IMR-90 (cell line): ENCODE measurements at regions not wholly inside any gene's neighbourhood (a gene's known extent, or its start where the extent isn't known, plus 50 kb on each side); places are given as distances from the start of the nearest gene placed in this dataset.

Experiments used
- ATAC-seq: fragments of 200-7000 bp; cut with Tn5 transposase; 2 replicates; pipeline ENCODE4 v1.9.1; 2020; ENCODE audit warnings: low read depth, mild to moderate bottlenecking, moderate library complexity
- BruUV-seq: library from RNA; stranded (reverse); fragments of 400-500 nt; replicated peaks from 2 replicates; lab custom pipeline; 2021; lab: Mats Ljungman, UMichigan
- CTCF ChIA-PET: fragments of 300-600 bp; formaldehyde crosslinking; extraction: SDS; loops from one replicate; lab custom pipeline; 2021; ENCODE audit warnings: antibody characterized with exemption; lab: Yijun Ruan, JAX
- POLR2A ChIA-PET: fragments of 300-600 bp; sonication (Branson Sonifier 250); formaldehyde crosslinking; loops from one replicate; lab custom pipeline; 2022; ENCODE audit warnings: antibody characterized with exemption; ENCODE audit not compliant: unreplicated experiment; lab: Charles Lee
- DNase-seq: peaks from one replicate; pipeline ENCODE4 v3.0.0; 2013
- H2AFZ ChIP-seq: replicated peaks from 2 replicates; pipeline ENCODE3; 2013; ENCODE audit warnings: low read length, mild to moderate bottlenecking; ENCODE audit not compliant: poor library complexity
- H2AK5ac ChIP-seq: 2 replicates; pipeline ENCODE4 v1.6.1; 2013; ENCODE audit warnings: low read depth, low read length, inconsistent platforms
- H2AK9ac ChIP-seq: replicated peaks from 2 replicates; pipeline ENCODE3; 2013; ENCODE audit warnings: mild to moderate bottlenecking, low read depth, low read length, moderate library complexity; ENCODE audit not compliant: poor library complexity
- H2BK120ac ChIP-seq: 2 replicates; pipeline ENCODE4 v1.6.1; 2013; ENCODE audit warnings: low read depth, low read length, inconsistent platforms
- H2BK15ac ChIP-seq: 3 replicates; pipeline ENCODE4 v1.6.1; 2013; ENCODE audit warnings: low read depth, low read length, inconsistent platforms
- H2BK20ac ChIP-seq: 2 replicates; pipeline ENCODE4 v1.6.1; 2013; ENCODE audit warnings: low read depth, mild to moderate bottlenecking, inconsistent platforms, low read length, moderate library complexity
- H2BK5ac ChIP-seq: 2 replicates; pipeline ENCODE4 v1.6.1; 2013; ENCODE audit warnings: mild to moderate bottlenecking, low read depth, low read length, inconsistent platforms; ENCODE audit not compliant: poor library complexity, severe bottlenecking
- H3K14ac ChIP-seq: replicated peaks from 2 replicates; pipeline ENCODE4 v1.6.1; 2013; ENCODE audit warnings: low read depth, low read length, inconsistent platforms
- H3K18ac ChIP-seq: 2 replicates; pipeline ENCODE4 v1.6.1; 2013; ENCODE audit warnings: low read depth, low read length, control low read depth
- H3K23ac ChIP-seq: 2 replicates; pipeline ENCODE4 v1.6.1; 2013; ENCODE audit warnings: low read depth, low read length, inconsistent platforms
- H3K27ac ChIP-seq: 2 replicates; pipeline ENCODE4 v1.5.1; 2013; ENCODE audit warnings: mild to moderate bottlenecking, control low read depth, low read length; ENCODE audit not compliant: insufficient read depth
- H3K27me3 ChIP-seq: 2 replicates; pipeline ENCODE4 v1.6.1; 2013; ENCODE audit warnings: low read length; ENCODE audit not compliant: control insufficient read depth, insufficient read depth
- H3K36me3 ChIP-seq: 2 replicates; pipeline ENCODE4 v1.6.1; 2013; ENCODE audit warnings: low read length, mixed read lengths; ENCODE audit not compliant: control insufficient read depth, insufficient read depth
- H3K4ac ChIP-seq: 2 replicates; pipeline ENCODE4 v1.6.1; 2013; ENCODE audit warnings: low read depth, low read length, inconsistent platforms
- H3K4me1 ChIP-seq: 2 replicates; pipeline ENCODE4 v1.6.1; 2013; ENCODE audit warnings: low read length, mixed read lengths; ENCODE audit not compliant: control insufficient read depth, insufficient read depth
- H3K4me2 ChIP-seq: 2 replicates; pipeline ENCODE4 v1.6.1; 2013; ENCODE audit warnings: low read depth, mild to moderate bottlenecking, control low read depth, low read length, moderate library complexity
- H3K4me3 ChIP-seq: 2 replicates; pipeline ENCODE4 v1.5.1; 2013; ENCODE audit warnings: low read depth, mild to moderate bottlenecking, control low read depth, low read length, moderate library complexity; ENCODE audit not compliant: insufficient read depth
- H3K56ac ChIP-seq: 2 replicates; pipeline ENCODE4 v1.6.1; 2013; ENCODE audit warnings: low read length, inconsistent platforms; ENCODE audit not compliant: insufficient read depth; ENCODE audit errors: extremely low read depth
- H3K79me1 ChIP-seq, 2 experiments: 2 replicates each; pipeline ENCODE4 v1.6.1; 2013; ENCODE audit warnings: low read length in 2 of 2, inconsistent platforms in 1 of 2, low read depth in 1 of 2
- H3K9ac ChIP-seq: 2 replicates; pipeline ENCODE4 v1.6.1; 2013; ENCODE audit warnings: low read depth, low read length, control low read depth
- H3K9me1 ChIP-seq: 2 replicates; pipeline ENCODE4 v1.6.1; 2013; ENCODE audit warnings: low read length, inconsistent platforms; ENCODE audit not compliant: insufficient read depth
- H3K9me3 ChIP-seq: 2 replicates; pipeline ENCODE4 v1.6.1; 2013; ENCODE audit warnings: low read length; ENCODE audit not compliant: control insufficient read depth, insufficient read depth
- H4K20me1 ChIP-seq: 2 replicates; pipeline ENCODE4 v1.6.1; 2013; ENCODE audit warnings: low read length, inconsistent platforms; ENCODE audit not compliant: insufficient read depth
- H4K5ac ChIP-seq: 2 replicates; pipeline ENCODE4 v1.6.1; 2013; ENCODE audit warnings: mild to moderate bottlenecking, low read depth, low read length, control low read depth
- H4K8ac ChIP-seq, 2 experiments: 2 replicates each; pipeline ENCODE4 v1.6.1; 2013; ENCODE audit warnings: low read depth in 2 of 2, low read length in 2 of 2, control low read depth in 1 of 2, inconsistent platforms in 1 of 2
- H4K91ac ChIP-seq: 2 replicates; pipeline ENCODE4 v1.6.1; 2013; ENCODE audit warnings: low read depth, low read length, inconsistent platforms; ENCODE audit not compliant: insufficient read depth
- CEBPB ChIP-seq: IDR thresholded peaks from 2 replicates; pipeline ENCODE4 v1.6.1; 2012; ENCODE audit warnings: low read depth, low read length, improper control_type of control experiment
- CHD1 ChIP-seq: IDR thresholded peaks from 2 replicates; pipeline ENCODE4 v1.6.1; 2012; ENCODE audit warnings: low read depth, low read length, improper control_type of control experiment
- FOS ChIP-seq: fragments of 150-350 bp; IDR thresholded peaks from 2 replicates; pipeline ENCODE4 v1.6.1; 2016; ENCODE audit warnings: low read depth, low read length
- MAFK ChIP-seq: IDR thresholded peaks from 2 replicates; pipeline ENCODE4 v1.6.1; 2012; ENCODE audit warnings: low read depth, low read length, improper control_type of control experiment
- MAZ ChIP-seq: IDR thresholded peaks from 2 replicates; pipeline ENCODE4 v1.6.1; 2012; ENCODE audit warnings: low read depth, mild to moderate bottlenecking, low read length, improper control_type of control experiment, moderate library complexity, borderline replicate concordance
- MXI1 ChIP-seq: IDR thresholded peaks from 2 replicates; pipeline ENCODE4 v1.6.1; 2012; ENCODE audit warnings: low read depth, mild to moderate bottlenecking, low read length, moderate library complexity, borderline replicate concordance
- NFE2L2 ChIP-seq: fragments of 150-350 bp; IDR thresholded peaks from 2 replicates; pipeline ENCODE4 v1.6.1; 2016; ENCODE audit warnings: low read depth, mild to moderate bottlenecking, low read length
- RCOR1 ChIP-seq: IDR thresholded peaks from 2 replicates; pipeline ENCODE4 v1.6.1; 2012; ENCODE audit warnings: mild to moderate bottlenecking, low read length, improper control_type of control experiment; ENCODE audit not compliant: insufficient replicate concordance
- RFX5 ChIP-seq: IDR thresholded peaks from 2 replicates; pipeline ENCODE4 v1.8.0; 2012; ENCODE audit warnings: low read depth, mild to moderate bottlenecking, low read length, moderate library complexity
- WGBS, 2 experiments: methylation state at CpG; one replicate each; pipeline versions ENCODE4 v1.1.5 to v1.1.7; 2013; ENCODE audit warnings: missing lambda C conversion rate in 2 of 2; ENCODE audit not compliant: insufficient read length in 1 of 2; ENCODE audit errors: extremely low coverage in 2 of 2; 5-methylcytosine and 5-hydroxymethylcytosine counted together
- dilution Hi-C: fragments of 300-500 bp; cut with HindIII; formaldehyde crosslinking; loops from one replicate; pipeline ENCODE4 v1.14.3; 2018; ENCODE audit warnings: low sequenced_read_pairs; ENCODE audit not compliant: unreplicated experiment
- in situ Hi-C: fragments of 300-500 bp; cut with MboI; formaldehyde crosslinking; loops from 3 replicates; pipeline ENCODE4 v1.14.3; 2019; ENCODE audit warnings: low sequenced_read_pairs, inconsistent platforms, mixed read lengths
- intact Hi-C: fragments of 100-400 bp; cut with micrococcal nuclease; formaldehyde crosslinking; loops from 2 replicates; pipeline ENCODE4 v1.10.0; 2022

GRCh38 chr13:40366119-40366518 lies 300.3 kb downstream of the FOXO1 start:
- H2AK5ac ChIP-seq: no peak overlapping the region

More at GRCh38 chr13:40366119-40366518, 300.3 kb downstream of the FOXO1 start:
- no peak overlapping the region for H4K91ac ChIP-seq
- no peak overlapping the region for H3K4me3 ChIP-seq
- H3K4me2 ChIP-seq: no peak overlapping the region
- peaks cover 2% of the 10 kb centered on the region; the same call in 1 of the 2 replicates for H3K9me3 ChIP-seq
- H3K27me3 ChIP-seq: peaks cover 2% of the 10 kb centered on the region; the same call in 1 of the 2 replicates
- DNase-seq (no peak), ATAC-seq (no peak)
- no peaks in the 10 kb centered on the region for H3K9me1 ChIP-seq
- no peak overlapping the region for H3K4ac ChIP-seq
- POLR2A ChIA-PET: no interaction called here
- WGBS, 2 experiments: no CpG with 5 or more reads among the region's 6 CpGs
- no peak overlapping the region for H2BK5ac ChIP-seq
- H3K23ac ChIP-seq: no peak overlapping the region
- H3K14ac ChIP-seq: no peak overlapping the region
- H3K18ac ChIP-seq: no peak overlapping the region
- no peak overlapping the region for H2AFZ ChIP-seq
- H3K27ac ChIP-seq: no peak overlapping the region
- H4K8ac ChIP-seq: no peak overlapping the region
- no peaks in the 10 kb centered on the region for H4K20me1 ChIP-seq
- no peak overlapping the region for H3K9ac ChIP-seq
- H3K56ac ChIP-seq: no peak overlapping the region
- no TSS peak for BruUV-seq
- no peaks in the 10 kb centered on the region for H3K4me1 ChIP-seq
- no peak overlapping the region for H2BK15ac ChIP-seq
- intact Hi-C loops (no loop called here), dilution Hi-C loops (no loop called here), in situ Hi-C loops (no loop called here)
- no peaks in the 10 kb centered on the region for H3K36me3 ChIP-seq
- no peak overlapping the region for H2BK120ac ChIP-seq
- CTCF ChIA-PET: no interaction called here
- H2BK20ac ChIP-seq: no peak overlapping the region
- no peak overlapping the region for H4K5ac ChIP-seq
- no peak for TF ChIP-seq MAZ
- TF ChIP-seq RCOR1: no peak
- TF ChIP-seq NFE2L2: no peak
- no peak for TF ChIP-seq CHD1
- no peak for TF ChIP-seq CEBPB
- TF ChIP-seq RFX5: no peak
- no peak for TF ChIP-seq MXI1
- no peak for TF ChIP-seq MAFK
- TF ChIP-seq FOS: no peak
- no peaks in the 10 kb centered on the region for H3K79me1 ChIP-seq
- no peak overlapping the region for H2AK9ac ChIP-seq
